HG02938 (cell line): ENCODE measurements at regions not wholly inside any gene's neighbourhood (a gene's known extent, or its start where the extent isn't known, plus 50 kb on each side); places are given as distances from the start of the nearest gene placed in this dataset.

Source experiments
- ATAC-seq: cut with Tn5 transposase; IDR thresholded peaks from one replicate; pipeline ENCODE4 v1.9.1; 2021; ENCODE audit warnings: mild to moderate bottlenecking, moderate library complexity; ENCODE audit not compliant: unreplicated experiment

DNA sequence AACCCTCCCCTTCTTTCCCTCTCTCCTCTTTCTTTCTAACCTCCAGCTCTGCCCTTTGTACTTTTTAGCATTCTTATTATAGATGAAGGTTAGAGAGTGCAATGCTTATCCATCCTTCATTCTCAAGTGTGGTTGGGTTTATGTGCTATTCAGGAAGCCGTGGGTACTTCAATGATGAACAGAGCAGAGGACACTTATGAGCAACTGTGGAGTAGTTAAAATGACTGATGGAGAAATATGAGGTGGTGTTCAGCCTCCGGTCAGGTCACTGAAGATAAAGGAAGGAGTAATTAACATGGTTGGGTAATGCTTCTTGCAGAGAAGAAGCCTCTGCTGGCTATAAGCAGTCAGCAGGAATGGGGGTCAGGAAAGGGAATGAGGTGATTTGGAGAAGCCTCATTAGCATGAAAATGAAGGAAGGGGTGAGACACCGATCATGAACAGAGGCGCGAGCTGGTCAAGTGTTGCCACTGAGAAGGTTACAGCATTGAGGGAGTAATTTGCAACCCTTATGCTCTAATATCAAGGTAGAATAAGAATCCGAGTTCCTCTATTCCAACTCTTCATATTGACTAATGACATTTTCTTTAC is 174.7 kb downstream of the LPIN1 start:
- ATAC-seq, result no peak

DNA sequence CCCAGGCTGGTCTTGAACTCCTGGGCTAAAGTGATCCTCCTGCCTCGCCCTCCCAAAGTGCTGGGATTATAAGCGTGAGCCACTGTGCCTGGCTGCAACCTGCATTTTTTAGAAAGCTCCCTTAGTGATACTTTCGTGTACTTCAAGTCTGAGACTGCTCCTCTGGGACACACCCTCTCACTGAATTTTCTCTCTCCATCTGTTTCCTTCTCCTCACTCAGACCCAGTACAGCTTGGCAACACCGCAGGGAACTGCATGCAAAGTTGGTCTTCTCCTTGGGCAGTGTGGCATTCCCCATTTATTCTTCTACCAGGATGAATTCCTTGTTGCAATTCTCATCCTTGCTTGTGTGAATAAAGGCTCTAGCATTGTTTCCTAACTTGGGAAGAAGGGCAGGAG is 175.9 kb downstream of the LPIN1 start:
- no peak for ATAC-seq

DNA sequence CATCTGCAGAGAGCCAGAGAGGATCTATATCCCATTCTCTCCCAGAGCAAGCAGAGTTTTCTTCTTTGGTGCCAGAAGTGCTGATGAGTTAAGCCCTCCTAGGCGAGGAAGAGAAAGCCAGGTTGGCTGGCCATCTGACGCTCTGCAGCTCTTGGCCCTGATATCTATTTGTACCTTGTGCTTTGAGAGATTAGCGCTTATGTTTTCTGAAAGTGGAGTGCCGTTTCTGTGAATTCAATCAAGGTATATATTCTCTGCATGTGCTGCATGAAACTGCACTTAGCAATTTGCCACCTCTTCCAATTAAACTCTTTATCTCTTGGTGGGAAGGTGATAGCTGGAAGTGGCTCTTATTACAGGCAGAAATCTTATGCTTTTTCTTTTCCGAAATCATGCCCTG is 177.5 kb downstream of the LPIN1 start:
- no peak for ATAC-seq

DNA sequence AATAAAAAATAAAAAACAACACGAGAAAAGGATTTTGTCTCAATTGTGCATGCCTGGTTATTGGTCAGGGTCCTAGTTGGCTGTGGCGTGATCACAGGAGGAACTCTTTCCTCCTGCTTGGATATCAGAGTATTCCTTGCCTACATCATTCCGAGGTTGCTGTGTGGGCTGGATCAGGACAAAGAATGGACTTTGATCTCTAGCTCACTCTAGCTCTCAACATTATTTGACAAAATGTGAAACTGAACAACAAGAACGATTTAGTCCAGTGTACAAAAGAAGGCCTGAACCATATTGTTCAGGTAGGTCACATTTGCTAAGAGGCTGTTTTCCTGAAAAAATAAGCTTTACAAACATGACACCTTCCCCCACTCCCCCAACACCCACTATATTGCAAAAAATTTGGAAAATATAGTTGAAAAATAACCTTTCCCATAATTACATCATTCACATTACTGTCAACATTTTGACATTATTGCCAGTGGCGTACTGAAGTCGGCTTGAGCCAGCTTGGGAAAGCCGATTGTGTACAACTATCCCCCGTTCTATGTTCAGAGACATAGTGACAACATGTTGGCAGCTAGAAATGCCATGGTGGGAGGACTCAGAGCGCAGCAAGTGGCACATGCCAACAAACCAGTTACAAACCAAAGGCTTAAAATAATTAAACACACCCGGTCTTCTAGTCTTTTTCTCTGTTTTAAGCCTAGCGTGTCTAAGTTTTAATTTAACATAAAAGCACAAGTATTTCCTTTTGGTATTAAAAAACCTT is 179.0 kb downstream of the LPIN1 start:
- no peak for ATAC-seq

DNA sequence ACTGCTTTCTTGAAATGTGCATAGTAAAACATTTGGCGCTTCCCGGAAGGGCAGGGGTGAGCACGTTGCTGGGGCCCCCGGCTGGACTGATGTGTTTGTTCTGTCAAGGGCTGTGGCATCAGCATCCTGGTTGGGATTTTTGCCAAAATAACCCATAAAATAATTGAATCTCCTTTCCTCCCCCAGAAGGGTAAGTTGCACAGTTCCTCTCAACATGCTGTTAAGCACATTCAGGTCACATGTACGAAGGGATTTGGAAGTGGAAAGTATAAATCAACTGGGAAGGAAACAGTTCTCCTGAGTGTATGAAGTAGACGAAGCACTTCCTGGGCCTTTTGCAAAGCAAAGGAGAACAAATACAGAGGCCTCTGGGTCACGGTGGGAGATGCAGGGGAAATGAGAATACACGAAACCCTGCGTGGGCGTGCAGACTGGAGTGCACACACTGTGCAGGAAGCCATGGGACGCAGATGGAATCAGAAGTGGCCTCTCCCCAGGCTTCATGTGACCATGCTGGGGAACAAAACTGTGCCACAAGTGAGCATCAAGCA is 183.9 kb downstream of the LPIN1 start:
- no peak for ATAC-seq

DNA sequence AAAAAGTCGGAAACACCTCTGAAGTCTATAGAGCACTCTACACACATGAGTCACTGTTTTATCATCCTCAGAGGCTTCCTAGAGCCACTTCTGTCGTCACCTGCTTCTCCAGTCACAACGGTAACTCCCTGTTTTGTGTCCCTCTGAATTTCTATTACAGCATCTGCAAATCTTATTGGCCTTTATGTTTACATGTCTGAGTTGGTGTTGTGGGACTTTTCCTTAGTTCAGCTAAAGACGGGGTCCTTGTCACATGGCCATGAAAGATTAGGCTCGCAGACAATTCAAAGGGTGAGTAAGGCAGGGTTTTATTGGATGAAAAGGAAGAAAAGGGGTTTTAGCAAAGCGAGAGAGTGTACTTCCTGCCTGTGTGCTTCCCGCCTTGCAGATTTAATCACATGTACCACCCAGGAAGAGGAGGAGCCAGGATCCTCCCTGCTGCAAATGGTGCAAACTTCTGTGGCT is 185.6 kb downstream of the LPIN1 start:
- no peak for ATAC-seq

DNA sequence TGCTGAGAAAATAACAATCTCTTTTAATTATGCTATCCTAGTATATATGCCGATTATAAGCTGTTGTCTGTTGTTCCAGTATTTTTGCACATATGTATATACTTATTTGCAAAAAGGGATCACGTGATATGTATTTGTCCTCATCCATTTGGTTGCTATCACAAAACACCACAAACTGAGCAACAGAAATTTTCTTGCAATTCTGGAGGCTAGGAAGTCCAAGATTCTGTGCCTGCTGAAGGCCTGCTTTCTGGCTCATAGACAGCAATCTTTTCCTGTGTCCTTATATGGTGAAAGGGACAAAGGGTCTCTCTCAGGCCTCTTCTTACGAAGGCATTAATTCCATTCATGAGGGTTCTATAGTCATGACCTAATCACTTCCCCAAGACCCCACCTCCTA is 186.5 kb downstream of the LPIN1 start:
- ATAC-seq, result no peak

DNA sequence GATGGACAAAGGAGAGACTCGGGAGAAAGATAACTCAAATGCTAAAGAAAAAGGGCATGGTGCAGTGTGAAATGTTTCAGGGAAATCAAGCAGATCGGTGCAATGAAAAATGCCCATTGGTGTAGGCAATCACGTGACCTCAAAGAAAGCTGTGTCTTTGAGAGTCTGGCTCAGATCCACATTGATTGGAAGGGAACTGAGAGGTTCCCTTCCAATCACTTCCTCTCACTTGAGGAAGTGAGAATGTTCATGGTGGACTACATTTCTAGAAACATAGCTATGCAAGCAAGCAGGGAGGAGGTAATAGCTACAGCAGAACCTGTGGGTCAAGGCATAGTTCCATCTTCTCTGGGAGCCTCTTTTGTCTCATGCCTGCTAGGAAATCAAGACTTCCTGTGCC is 187.4 kb downstream of the LPIN1 start:
- peak; percentile 91 for ATAC-seq

DNA sequence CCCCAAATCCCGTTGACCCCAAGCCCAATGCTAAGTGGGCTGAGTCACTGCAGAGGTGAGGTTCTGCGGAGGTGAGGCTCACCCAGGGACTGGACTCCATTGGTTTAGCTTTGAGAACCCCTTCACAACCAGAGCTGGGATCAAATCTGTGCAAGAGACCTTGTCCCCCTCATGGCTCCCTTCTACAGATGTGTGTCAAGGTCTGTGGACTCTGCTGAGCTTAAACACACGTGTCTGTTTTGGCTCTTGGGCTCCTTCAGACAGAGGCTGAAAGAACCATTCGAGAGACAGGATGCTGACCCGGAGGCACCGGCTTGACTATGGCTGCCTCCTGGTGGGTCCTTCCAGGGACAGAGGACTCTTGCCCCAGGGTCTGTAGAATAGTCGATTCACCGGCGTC is 190.3 kb downstream of the LPIN1 start:
- ATAC-seq, result no peak

DNA sequence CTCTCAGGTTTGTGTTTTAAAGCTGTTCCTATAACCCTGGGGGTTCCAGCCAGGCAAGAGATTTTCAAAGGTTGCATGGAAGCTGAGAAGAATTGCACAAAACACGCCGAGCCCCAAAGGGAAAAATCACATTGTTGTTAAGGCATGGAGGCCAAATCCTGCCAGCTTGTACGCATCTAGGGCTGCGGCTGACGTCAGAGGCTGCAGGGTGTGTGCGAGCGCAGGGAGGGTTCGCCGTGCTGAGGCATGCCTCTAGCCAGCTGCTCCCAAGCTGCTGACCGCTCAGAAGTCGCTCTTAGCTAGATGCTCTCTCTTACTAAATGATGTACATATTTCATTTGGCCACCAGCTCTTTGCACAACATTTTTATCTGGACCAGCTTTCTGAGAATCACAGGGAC is 191.8 kb downstream of the LPIN1 start:
- ATAC-seq, result no peak

DNA sequence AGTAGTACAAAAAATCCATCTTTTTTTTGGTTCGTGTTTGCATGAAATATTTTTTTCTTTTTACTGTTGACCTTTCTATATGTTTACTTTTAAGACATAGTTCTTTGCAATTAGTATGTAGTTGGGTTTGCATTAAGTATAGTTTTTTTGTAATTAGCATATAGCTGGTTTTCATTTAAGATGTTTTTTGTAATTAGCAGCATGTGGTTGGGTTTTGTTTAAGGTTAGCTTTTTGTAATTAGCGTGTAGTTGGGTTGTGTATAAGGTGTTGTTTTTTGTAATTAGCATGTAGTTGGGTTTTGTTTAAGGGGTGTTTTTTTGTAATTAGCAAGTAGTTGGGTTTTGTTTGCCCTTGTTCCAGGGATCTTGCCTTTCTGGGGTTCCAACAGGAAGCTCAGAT is 193.1 kb downstream of the LPIN1 start:
- ATAC-seq, result no peak

DNA sequence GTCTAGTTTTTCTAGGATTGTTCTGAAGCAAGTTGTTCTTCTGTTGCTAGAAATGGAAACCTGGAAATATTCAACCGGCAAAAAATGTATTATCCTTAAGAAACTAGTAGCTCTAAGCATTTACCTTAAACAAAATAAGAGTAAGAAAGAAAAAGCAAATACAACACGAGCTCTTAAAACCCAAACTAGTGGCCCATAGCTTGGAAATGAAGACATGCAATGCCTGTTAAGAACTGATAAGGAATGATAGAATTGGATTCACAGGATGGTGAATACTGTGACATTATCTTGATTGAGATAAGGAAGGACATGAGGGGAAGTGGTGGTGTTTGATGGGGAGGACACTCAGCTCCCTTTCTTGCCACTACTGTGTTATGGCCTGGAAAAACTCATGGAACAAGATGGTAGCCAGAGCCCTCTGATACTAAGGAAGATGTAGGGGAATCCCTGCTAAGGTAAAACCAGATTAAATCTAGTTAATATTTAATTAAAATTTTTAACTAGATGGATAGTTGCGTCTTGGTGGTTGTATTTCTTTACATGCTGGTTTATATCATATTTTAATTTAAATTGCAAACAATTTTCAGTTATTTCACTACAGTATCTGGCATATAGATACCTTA is 193.8 kb downstream of the LPIN1 start:
- ATAC-seq, result no peak

DNA sequence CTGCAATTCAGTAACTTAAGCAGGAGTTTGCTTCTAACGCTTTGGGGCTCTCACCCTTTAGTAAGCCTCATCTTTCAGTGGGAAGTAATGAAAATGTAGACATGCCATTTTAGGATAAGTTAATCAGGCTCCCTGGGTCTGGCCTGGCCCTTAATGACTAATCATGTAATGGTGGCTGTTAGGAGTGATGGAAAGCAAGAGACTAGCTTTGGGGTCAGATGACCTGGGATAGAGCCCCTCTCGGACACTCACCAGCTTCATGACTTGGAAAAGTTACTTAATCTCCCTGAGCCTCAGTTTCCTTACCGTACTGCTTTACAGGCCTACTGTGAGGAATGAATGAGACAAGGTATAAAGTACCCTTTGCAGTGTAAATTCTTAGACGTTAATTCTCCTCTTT is 194.4 kb downstream of the LPIN1 start:
- ATAC-seq, result no peak

DNA sequence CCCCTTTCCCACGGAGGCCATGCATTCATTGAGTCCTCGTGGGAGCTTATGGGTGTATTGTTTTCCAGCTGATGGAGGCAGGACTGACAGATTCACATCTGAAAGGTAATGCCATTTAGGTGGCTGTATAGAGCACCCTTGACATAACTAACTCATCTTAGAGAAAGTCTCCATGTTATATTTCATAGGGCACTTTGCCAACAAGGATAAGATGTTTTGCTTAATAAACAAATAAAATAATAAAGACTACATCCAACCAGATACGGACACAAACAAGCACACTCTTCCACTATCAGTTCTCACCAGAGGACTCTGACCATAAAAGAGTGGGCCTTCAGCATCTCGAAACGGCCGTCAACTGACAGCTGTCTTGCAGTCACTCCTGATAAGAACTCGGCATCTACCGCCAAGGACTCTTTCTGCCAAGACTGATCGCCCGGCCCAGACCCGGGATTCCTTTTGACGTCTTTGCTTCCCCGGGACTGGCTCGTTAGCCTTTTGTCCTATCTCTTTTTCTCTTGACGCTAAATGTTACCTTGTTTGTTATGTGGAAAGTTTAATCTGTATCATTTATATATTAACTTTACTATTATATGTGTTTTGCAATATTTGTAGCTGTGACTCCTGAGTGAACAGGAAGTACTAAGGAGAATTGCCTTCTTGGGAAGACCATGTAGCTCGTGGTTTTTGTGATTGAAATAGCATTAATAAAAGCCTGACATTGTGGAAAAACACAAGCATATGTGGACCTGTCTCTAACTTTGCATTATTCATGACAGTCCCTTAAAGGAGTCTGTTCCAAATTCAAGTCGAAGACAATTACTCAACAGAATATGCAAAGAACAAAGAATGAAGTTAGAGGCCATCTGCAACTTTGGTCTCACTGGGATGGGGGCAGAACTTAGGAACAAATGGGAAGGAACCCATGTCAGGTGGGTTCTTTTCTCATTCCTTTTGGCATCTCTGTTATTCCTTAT is 195.1 kb downstream of the LPIN1 start:
- no peak for ATAC-seq

DNA sequence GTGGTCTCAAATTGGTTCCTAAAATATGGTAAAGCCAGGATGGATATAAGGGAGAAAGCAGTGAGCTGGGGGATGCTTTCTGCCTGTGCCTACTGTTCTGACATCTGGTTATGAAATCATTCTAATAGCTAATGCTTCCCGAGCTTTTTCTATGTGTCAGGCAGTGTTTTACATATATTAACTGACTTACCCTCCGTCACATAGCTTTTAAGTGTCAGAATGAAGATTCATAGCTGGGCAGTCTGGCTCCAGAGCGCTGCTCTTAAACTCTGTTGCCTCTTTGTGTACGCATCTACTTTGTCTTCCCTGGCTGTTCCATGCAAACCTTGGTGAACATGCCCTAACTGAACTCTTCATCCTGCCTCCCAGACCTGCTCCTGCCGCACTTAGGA is 195.7 kb downstream of the LPIN1 start:
- ATAC-seq, result no peak

DNA sequence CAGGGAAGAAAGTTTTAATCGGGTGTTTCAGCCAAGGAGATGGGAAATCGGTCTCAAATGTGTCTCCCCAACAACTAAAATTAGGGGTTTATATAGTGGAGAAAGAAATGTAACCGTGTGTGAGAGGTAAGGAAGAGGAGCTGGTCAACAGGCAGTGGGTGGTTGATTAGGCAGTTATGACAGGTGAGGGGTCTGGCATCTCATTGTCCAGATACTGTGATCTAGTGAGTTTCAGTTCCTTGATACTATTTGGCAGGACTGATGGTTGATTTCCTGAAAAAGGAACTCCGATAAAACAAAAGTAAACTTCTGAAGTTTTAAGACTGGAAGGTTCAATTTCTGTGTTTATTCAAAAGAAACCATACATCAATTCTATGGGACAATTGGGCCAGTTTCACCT is 197.9 kb downstream of the LPIN1 start:
- ATAC-seq, result no peak

DNA sequence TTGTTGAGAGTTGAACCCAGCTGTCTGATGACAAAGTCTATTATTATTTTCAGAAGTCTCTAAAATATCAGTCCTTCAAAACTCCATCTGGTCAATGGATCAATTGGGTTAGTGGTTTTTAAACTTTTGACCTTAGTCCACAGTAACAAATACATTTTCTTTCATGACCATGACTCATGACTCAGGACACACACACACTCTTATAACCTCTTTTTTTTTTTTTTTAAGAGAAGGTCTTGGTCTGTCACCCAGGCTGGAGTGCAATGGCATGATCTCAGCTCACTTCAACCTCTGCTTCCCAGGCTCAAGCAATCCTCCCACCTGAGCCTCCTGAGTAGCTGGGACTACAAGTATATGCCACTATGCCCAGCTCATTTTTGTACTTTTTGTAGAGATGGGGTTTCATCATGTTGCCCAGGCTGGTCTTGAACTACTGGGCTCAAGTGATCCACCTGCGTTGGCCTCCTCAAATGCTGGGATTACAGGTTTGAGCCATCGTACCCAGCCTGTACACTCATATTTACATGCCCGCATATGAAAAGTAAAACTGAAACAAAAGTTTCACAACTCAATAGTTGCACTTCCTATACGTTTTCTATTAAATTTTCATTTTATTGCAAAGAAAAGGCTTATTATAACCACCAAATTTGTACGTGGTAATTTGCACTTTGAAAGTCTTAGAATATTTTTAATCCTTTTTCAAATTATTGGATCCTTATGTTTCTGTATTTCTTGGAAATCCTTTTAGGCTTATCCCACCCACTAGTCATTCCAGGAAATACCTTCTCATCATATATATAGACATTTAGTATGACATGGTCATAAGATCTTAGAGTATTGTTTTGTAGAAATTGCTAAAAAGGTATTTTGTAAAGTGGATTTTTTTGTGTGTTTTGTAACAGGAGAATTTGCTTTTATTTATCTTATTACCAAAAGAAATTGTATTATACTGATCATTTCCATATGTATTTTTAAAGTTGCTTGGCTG is 199.0 kb downstream of the LPIN1 start:
- ATAC-seq, result peak; percentile 98

DNA sequence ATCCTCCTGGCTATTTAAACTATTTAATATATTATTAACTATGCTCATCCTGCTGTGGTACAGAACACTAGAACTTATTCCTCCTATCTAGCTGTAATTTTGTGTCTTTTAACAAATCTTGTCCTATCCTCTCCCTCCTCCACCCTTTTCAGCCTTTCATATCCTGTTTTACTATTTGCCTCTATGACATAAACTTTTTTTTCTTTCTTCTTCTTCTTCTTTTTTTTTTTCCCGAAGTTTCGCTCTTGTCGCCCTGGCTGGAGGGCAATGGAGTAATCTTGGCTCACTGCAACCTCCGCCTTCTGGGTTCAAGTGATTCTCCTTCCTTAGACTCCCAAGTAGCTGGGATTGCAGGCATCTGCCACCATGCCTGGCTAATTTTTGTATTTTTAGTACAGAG is 201.5 kb downstream of the LPIN1 start:
- ATAC-seq, result no peak

DNA sequence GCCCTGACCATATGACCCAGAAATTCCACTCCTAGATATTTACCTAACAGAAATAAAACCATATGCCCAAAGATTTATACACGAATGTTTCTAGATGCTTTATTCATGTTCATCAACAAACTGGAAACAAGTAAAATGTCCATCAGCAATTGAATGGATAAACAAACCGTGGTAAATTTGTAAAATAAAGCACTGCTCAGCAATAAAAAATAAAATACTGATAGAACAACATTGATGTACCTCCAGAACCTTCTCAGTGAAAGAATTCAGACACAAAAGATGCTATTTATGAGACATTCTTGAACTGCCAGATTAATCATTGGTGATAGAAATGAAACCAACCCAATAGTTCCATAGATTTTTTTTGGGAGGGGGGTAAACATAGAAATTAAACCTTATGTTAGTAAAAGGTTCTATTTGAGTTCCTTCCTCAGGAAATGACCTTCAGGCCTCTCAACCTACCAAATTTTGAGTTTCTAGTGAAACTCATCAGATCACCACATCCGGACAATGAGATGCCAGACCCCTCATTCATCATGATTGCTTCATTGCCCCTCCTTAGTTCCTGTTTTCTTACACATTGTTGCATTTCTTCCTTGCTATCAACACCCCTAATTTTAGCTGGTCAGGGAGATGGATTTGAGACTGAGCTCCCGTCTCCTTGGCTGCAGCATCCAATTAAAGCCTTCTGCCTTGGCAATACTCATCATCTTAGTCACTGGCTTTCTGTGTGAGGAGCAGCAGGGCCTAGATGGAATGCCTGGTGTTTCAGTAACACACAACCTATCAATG is 203.5 kb downstream of the LPIN1 start:
- ATAC-seq, result no peak
